ENCODE measurements at regions not wholly inside any gene's neighbourhood (a gene's known extent, or its start where the extent isn't known, plus 50 kb on each side); places are given as distances from the start of the nearest gene placed in this dataset.
"Not testable (repeated sequence)": the region's sequence is repeated elsewhere in the genome, so short reads cannot be mapped to it uniquely, and the experiment has no call there.

DNA sequence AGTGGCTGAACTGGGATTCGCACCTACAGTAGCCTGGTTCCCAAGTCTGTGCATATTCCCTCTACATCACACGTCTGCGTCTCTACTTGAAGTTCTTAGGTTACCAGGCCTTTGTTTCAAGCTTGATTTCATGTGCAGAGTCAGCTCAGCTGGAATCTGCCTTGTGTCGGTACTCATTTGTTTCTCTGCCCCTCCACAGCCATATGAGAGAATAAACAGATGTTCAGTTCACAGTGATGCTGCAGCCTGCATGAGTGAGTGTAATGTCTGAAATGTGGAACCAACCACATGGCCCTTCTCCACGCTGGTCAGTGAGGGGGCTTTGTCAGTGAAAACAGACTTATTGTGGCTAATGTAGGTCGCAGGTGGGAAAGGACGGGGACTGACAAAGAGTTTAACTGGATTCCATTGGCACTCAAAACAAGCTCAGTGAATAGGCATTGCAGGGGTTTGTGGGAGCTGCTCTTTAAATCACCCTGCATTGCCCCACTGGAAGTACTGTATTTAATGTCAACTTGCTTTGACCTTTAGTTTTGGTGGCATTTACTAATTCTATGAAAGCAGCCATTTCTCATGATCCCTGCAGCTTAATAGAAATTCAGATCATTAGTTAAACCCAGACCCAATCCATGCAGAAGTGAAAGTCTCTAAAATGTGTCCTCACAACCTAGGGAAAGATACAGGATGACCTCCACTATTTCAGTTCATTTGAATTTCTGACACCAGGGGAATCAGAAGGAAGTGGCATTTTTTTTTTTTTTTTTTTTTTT lies 136.4 kb upstream of the FAM78B start:
- Histone ChIP-seq H3K27ac (no peak overlapping the region), H3K4me3 (no peak overlapping the region)

DNA sequence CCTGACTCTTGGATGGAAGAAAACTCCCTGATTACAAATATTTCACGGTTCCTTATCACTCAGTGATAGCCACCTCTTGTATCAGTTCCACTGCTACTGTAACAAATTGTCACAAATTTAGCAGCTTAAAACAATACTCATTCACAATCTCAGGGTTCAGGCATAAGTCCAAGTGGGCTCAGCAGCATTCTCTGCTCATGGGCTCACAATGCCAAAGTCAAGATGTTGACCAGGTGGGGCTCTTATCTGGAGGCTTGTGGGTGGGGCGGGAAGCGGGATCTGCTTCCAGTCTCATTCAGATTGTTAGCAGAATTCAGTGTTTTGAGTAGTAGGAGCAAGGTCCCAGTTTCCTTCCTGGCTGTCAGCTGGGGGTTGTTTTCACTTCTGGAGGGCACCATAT lies 137.3 kb upstream of the FAM78B start:
- Histone ChIP-seq H3K27ac (no peak overlapping the region), H3K4me3 (no peak overlapping the region)

DNA sequence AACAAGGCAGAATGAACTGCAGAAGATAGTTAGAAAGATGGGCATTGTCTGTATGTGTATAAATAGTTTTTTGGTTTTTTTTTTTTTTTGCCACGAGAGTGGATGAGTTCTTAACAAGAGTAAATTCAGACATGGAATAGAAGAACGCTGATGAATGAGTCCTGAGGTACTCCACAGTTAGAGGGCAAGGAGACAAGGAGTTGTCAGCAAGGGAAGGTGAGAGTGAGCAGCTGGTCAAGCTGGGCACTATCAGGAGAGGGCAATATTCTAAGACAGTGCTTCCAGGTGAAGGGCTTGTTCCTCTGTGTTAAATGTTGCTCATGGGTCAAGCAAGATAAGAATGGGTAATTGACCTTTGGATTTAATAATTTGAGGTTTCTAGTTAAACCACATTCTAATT lies 138.6 kb upstream of the FAM78B start:
- Histone ChIP-seq H3K4me3 (no peak overlapping the region), H3K27ac (no peak overlapping the region)

DNA sequence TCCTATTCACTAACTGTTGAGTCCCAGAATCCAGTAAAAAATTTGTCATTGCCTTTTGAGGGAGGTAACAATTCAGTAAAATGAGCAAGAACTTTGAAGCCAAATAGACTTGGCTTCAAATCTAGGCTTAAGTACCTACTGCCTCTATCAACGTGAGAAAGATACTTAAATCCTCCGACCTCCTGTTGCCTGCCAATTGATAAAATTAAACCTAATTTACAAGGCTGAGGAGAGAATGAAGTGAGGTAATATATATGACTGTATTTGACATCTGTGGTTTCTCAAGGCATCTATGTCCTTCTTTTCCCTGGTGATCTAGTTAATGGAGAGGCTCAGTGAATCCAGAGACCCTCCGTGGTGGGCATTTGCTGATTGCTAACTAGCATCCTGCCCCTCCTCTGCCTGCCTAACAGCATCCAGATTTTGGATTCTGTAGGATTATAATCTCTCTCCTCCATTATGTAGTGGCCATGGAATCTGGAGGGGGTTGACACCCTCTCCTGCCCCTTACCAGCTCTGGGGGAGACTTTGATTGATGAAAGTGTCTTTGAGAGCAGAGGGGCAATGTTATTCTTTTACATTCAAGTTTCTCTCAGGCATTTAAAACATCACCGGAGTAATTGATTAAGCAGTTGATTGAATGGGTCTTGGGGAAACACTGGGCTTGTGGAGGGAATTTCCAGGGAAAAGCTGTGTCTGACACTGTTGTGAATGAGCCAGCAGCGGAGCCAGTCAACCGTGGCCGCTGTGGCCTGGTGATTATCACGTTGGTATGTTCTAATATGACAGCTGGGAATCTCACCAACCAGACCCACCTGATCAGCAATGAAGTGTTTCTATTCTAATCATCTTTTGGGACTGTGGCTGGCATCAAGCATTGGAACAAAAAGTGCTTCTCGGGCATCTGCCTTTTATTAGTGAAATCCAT lies 140.7 kb upstream of the FAM78B start:
- no peak overlapping the region for H3K27ac ChIP-seq
- no peak overlapping the region for H3K4me3 ChIP-seq

DNA sequence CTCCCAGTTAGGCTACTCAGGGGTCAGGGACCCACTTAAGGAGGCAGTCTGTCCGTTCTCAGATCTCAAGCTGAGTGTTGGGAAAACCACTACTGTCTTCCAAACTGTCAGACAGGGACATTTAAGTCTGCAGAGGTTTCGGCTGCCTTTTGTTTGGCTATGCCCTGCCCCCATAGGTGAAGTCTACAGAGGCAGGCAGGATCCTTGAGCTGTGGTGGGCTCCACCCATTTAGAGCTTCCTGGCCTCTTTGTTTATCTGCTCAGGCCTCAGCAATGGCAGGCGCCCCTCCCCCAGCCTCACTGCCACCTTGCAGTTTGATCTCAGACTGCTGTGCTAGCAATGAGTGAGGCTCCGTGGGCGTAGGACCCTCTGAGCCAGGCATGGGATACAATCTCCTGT lies 149.5 kb upstream of the FAM78B start:
- not testable (repeated sequence) for H3K4me3 ChIP-seq, H3K27ac ChIP-seq

DNA sequence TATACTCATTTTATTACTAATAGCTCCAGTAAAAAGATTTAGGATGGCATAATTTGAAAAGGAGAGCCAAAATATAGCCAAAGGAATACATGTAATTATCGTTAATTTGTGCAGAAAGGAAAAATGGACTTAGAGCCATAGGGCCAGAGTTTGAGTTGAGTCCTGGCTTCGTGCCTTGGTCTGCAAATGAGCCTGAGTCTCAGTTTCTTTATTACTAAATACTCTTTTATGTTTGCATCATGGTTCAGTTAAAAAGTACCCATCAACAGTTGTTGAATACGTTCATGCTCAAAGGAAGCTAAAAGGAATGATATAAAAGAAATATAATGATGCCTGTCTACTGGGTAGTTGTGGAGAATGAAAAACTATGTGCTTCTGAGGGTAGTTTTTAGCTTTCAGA lies 155.7 kb upstream of the FAM78B start:
- Histone ChIP-seq H3K27ac (no peak overlapping the region), H3K4me3 (no peak overlapping the region)

DNA sequence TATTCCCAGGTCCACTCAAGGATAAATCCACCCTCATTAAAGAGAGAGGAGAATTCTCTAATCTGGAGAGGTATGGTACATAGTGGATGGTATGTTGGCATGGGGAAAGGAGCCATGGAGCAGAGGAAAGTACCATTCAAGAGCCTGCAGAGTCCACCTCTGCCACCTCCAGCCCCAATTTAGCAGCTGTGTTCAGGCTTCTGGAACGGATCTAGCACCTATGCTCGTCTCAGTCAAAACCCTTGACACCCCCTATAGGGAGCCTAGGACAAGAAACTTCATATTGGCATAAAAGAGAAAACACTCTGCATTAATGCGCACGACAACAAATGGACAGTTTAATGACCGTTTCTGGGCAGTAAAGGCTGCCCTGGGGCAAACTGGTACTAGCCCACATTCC lies 161.1 kb upstream of the FAM78B start:
- Histone ChIP-seq H3K4me3 (no peak overlapping the region), H3K27ac (no peak overlapping the region)

DNA sequence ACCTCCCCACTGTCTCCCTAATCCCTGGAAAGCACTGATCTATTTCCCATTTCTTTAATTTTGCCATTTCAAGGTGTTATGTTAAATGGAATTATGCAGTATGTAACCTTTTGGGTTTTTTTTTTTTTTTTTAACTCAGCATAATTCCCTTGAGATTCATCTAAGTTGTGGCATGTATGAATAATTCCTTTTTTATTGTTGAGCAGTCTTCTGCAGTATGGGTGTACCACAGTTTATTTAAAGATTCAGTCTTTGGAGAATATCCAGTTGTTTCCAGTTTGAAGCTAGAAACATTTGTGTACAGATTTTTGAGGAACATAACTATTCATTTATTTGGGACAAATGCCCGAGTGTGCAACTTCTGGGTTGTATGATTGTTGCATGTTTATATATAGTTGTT lies 162.2 kb upstream of the FAM78B start:
- no peak overlapping the region for H3K27ac ChIP-seq
- no peak overlapping the region for H3K4me3 ChIP-seq

DNA sequence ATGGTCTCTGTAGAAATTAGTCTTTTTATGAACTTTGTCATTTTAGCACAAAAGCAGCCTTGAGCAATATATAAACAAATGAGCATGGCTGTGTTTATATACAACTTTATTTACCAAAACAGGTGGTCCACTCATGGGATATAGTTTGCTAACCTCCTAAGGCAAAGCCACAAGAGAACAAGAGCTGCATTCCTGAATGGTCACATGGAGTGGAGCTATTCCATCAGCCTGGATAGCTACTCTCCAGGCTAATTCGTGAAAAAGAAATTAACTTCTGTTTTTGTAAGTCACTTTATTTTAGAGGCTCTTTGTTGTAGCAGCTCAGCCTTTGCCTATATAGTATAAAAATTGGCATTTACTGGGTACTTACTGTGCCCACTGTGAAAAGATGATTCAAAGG lies 163.3 kb upstream of the FAM78B start:
- H3K4me3 ChIP-seq = no peak overlapping the region
- H3K27ac ChIP-seq = no peak overlapping the region

DNA sequence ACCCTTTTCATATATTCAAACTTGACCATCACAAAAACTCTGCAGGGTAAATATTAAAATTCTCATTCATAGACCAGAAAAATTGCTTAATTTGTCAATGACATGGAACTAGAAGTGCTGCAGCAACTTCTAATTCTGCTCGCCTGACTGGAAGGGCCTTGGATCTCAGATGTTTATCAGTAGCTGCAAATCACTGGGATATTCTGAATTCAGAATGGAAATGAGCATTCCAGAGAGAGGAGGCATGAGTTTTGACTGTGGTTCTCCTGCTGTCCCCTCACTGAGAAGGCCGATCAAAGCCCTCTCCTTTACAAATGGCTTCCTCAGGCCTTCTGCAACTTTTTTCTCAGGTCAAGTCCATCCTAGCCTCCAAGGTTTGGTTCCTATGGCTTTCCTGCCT lies 171.3 kb upstream of the FAM78B start:
- Histone ChIP-seq H3K4me3 (no peak overlapping the region), H3K27ac (no peak overlapping the region)

DNA sequence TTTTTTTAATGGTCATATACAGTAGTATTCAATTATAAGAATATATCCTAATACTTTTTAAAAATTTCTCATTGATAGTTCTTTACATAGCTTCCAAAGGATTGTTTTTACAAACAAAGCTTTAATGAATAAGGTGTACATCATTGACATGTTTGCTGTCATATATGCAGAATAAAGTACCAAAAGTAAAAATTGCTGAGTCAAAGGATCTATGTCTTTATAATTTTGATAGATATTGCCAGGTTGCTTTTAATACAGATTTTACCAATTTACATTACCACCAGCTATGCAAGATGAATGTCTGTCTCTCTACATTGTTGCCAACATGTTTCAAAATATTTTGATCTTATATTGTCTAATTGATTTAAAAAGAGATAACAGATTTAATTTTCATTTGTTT lies 173.9 kb upstream of the FAM78B start:
- Histone ChIP-seq H3K4me3 (no peak overlapping the region), H3K27ac (no peak overlapping the region)

DNA sequence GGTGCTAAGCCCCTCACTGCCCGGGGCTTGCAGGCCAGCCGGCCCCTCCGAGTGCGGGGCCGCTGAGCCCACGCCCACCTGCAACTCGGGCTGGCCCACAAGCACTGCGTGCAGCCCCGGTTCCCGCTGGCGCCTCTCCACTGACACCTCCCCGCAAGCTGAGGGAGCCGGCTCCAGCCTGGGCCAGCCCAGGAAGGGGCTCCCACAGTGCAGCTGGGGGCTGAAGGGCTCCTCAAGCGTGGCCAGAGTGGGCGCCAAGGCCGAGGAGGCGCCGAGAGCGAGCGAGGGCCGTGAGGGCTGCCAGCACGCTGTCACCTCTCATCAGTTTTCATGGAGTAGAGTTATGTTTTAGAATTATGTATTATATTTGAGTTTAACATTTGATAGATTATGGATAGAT lies 176.5 kb upstream of the FAM78B start:
- no peak overlapping the region for H3K27ac ChIP-seq
- H3K4me3 ChIP-seq = no peak overlapping the region

DNA sequence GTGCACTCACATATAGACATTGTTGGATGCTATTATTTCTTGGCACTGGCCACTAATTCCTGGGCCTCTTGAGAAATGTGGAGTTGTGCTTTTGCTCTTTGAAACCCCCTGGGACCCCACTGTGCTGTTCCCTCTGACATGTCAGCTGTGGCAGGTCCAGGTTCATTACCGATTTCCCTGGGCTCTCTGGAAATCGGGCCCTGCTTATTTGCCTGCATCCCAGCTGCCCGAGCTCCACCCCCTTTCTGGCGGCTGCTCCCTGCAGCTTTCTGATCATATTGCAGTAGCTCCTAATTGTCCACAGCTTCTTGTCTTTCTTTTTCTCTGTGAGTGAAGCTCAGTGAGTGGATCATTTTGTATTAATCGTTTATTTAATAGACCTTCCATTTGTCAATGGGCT lies 183.7 kb upstream of the FAM78B start:
- no peak overlapping the region for H3K4me3 ChIP-seq
- no peak overlapping the region for H3K27ac ChIP-seq

DNA sequence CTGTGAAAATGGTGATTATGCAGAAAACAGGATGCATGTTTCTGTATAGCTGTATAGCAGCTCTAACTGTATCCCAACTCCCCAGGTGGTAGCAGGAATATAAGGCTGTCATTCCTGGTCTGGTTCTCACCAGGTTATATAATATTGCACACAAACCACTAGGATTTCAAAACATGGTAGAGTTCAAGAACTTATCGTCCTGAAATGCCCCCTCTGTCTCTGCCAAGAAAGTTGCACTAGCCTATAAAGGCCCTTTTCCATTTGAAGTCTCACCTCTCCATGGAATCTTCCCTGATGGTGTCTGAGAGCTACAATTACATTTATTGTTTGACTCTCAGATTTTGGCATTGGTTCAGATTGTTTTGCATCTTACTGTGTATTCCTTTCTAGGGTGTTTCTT lies 184.9 kb upstream of the FAM78B start:
- H3K27ac ChIP-seq = no peak overlapping the region
- H3K4me3 ChIP-seq = no peak overlapping the region

DNA sequence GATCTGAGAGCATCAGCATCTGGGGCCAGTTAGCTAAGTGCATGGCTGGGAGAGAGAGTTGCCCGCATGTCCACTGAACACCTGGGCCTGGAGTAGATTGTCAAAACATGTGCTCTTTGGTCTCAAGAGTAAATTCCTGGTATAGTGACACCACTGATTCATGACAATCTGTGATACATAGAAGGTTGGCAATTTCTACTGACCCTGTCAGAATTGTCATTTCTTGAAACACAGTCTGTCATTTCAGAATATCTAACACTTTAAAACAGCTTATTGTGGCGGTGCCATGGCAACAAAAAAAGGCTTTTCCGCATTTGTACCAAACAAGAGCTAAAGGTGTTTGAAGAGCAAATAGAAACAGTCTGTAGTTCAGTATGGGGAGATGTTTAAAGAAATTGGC lies 186.4 kb upstream of the FAM78B start:
- no peak overlapping the region for H3K4me3 ChIP-seq
- no peak overlapping the region for H3K27ac ChIP-seq

DNA sequence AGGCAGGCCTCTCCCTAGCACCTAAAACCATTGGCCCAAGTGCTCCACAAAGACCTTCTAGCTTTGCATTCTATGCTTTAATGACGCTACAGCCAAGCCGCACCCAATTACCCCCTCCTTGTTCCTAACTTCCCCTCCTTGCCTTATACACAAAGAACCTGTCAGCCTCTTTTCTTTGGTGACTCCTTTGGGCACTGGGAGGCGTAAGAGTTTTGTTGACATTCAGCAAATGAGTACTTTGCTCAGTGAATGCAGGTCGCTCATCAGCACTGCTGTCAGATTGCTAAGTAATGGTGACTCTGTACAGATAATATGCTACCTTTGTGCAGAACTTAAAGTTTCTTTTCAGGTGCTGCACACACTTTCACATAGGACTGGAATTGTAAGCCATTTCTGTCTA lies 187.6 kb upstream of the FAM78B start:
- Histone ChIP-seq H3K4me3 (no peak overlapping the region), H3K27ac (no peak overlapping the region)

DNA sequence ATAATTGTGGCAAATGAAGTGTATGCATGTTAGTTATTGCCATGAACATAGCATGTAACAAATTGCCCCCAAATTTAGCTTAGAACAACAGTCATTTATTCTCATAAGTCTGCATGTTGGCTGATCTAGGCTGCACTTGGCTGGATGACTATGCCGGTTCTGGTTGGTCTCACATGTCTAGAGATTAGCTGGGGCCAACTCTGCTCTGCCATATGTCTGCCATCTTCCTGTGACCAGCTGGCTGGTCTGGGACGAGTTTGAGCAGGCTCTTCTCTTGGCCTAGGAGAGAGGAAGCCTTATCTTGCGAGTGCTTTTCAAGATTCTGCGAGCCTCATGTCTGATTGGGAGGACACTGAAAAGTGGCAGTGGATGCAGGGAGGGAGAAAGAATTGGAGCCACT lies 198.3 kb upstream of the FAM78B start:
- Histone ChIP-seq H3K27ac (no peak overlapping the region), H3K4me3 (no peak overlapping the region)

DNA sequence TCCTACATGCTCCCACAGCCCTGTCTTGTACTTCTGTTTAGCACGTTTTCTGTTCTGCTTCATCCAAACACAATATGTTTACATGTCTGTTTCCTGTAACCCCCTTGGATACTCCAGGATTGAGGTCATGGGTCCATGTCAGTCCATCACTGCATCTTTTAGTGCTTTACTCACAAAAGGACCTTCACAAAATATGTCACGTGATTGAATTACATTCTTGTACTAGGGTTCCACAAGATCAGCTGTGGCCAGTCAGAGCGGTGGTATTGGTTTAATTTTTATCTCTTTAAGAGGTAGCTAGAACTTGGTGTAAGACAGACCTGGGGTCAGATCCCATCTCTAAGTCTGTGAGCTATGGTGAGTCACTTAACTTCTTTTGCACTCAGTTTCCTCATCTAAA lies 201.2 kb upstream of the FAM78B start:
- H3K27ac ChIP-seq = no peak overlapping the region
- H3K4me3 ChIP-seq = no peak overlapping the region

DNA sequence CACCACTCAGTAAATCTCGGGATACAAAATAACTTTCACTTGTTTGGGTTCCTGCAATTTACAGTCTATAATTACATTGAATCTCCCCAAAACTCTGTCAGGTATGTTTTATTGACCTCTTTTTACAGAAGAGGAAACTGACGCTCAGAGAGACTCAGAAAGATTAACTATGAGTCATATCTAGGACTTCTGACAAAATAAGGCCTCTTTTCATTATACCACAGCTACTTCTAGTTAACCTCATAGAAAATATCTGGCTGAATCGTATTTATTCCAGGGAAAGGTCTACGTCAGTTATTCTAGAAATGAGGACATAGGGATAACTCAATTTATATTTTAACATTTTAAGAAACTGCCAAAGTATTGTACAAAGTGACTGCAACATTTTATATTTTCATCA lies 211.1 kb upstream of the FAM78B start:
- Histone ChIP-seq H3K4me3 (no peak overlapping the region), H3K27ac (no peak overlapping the region)

DNA sequence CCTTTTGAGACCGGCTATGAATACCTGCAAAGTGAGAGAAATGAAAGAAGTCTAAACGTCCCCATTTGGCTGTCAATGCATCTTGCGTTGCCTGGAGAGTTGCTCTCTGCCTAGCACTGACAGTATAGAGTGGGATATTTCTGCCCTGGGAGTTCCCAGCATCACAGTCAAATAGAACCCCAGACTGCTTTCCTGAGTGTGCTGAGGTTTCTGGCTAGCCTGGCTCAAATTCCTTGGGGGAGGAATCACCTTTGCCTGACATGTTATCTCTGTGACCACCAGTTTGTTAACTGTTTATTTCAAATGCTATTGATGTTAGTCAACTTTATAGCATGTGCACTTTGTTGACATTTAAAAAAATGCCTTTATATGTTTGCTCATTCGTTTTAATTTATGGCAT lies 212.0 kb upstream of the FAM78B start:
- Histone ChIP-seq H3K27ac (no peak overlapping the region), H3K4me3 (no peak overlapping the region)

DNA sequence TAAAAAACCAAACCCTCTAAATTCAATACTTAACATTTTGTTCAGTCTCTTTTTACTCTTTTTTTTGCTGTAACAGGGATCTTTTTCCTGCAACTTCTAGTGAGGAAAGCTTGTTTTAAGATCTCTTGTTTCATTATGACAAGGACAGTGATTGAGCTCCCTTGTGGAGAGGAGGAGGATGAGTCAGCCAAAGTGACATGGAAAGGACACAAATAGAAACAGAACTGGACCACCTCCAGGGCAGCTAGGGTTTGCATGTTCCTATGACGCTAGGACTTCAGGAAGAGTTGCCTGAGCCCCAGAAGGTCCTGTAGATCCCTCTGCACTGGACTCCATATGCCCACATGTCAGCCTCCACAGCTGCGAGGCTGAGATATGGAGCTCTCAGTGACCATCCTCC lies 212.6 kb upstream of the FAM78B start:
- Histone ChIP-seq H3K4me3 (no peak overlapping the region), H3K27ac (no peak overlapping the region)

All from skin epidermis (tissue), 12 donors.